ENCODE measurements at regions not wholly inside any gene's neighbourhood (a gene's known extent, or its start where the extent isn't known, plus 50 kb on each side); places are given as distances from the start of the nearest gene placed in this dataset.

- DNase-seq (ENCODE audit: low spot score in 2 of 2) (no peak), ATAC-seq (replicated peaks; ENCODE audit: extremely low read depth, poor library complexity, severe bottlenecking) (no peak)
- Mint-ChIP-seq H3K27me3 (peaks cover 34% of the 10 kb centered on the region), H3K36me3 (ENCODE audit: insufficient read depth) (no peaks in the 10 kb centered on the region), H3K27ac (ENCODE audit: low read depth) (no peak overlapping the region), H3K4me1 (no peaks in the 10 kb centered on the region), H3K4me3 (no peak overlapping the region), H3K9me3 (no peaks in the 10 kb centered on the region)
Measured at GRCh38 chr5:74433896-74434829, 206.4 kb downstream of the ENC1 start.

DNA sequence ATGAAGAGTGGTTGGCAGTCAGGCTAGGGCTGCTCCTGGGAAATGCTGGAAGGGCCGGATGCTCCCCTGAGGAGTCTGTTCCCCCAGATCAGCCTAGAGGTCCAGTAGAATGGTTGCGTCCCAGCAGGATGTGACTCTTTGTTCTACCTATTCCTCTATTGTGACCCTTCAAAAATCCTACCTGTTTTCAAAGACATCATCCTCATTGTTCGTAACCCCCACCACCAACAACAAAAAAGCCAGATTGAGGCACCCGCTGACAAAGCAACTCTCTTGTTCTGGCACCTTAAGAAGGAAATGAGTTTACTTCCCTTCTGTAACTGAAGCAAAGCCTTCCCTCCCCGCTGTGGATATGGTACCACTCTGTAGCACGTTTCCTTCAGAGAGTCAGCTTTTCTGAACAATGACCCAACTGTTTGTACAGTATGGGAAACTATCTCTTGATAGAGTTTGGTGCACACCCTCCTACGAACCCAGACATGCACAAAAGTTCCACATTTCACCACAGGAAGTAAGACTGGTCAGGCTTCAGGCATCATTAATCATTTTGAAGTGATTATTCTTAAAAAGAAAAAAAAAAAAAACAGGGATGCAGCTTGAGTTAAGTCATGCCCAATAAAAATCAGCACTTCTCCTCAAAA, 207.2 kb downstream of the ENC1 start:
- no peaks in the 10 kb centered on the region for H3K36me3 Mint-ChIP-seq (ENCODE audit: insufficient read depth)
- ATAC-seq (replicated peaks; ENCODE audit: extremely low read depth, poor library complexity, severe bottlenecking) = no peak
- no peaks in the 10 kb centered on the region for H3K4me1 Mint-ChIP-seq
- no peak for DNase-seq (ENCODE audit: low spot score in 2 of 2)
- peaks cover 34% of the 10 kb centered on the region for H3K27me3 Mint-ChIP-seq
- H3K27ac Mint-ChIP-seq (ENCODE audit: low read depth) = no peak overlapping the region
- no peak overlapping the region for H3K4me3 Mint-ChIP-seq
- no peaks in the 10 kb centered on the region for H3K9me3 Mint-ChIP-seq

- Mint-ChIP-seq H3K9me3 (no peaks in the 10 kb centered on the region), H3K4me3 (no peak overlapping the region), H3K27me3 (peaks cover 34% of the 10 kb centered on the region), H3K27ac (ENCODE audit: low read depth) (no peak overlapping the region), H3K36me3 (ENCODE audit: insufficient read depth) (no peaks in the 10 kb centered on the region), H3K4me1 (no peaks in the 10 kb centered on the region)
- ATAC-seq (replicated peaks; ENCODE audit: extremely low read depth, poor library complexity, severe bottlenecking) = no peak
- DNase-seq (ENCODE audit: low spot score in 2 of 2) = no peak
Measured at GRCh38 chr5:74432721-74433120, 207.8 kb downstream of the ENC1 start.

GRCh38 chr5:74432216-74432615, 208.3 kb downstream of the ENC1 start:
- no peak overlapping the region for H3K4me3 Mint-ChIP-seq
- no peak for DNase-seq (ENCODE audit: low spot score in 2 of 2)
- H3K9me3 Mint-ChIP-seq = no peaks in the 10 kb centered on the region
- no peak for ATAC-seq (replicated peaks; ENCODE audit: extremely low read depth, poor library complexity, severe bottlenecking)
- no peaks in the 10 kb centered on the region for H3K36me3 Mint-ChIP-seq (ENCODE audit: insufficient read depth)
- H3K27ac Mint-ChIP-seq (ENCODE audit: low read depth) = no peak overlapping the region
- no peaks in the 10 kb centered on the region for H3K4me1 Mint-ChIP-seq
- H3K27me3 Mint-ChIP-seq = peaks cover 34% of the 10 kb centered on the region

DNA sequence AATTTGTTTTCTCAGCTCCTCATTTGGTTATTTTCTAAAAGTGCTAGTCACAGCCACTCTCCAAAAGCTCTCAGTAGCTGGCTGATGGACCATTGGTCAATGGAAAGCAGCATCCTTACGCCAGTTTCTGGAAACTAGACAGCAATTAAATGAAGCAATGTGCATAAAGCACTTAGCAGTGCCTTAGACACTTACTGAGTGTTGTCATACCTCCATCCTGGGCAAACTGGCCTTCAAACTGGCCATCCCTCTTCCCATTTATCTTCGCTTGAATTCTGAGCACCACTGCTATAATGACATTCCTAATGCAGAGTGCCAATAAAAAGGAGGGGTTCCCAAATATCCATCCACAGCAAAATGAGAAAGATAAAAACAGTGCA, 209.2 kb downstream of the ENC1 start:
- Mint-ChIP-seq H3K27me3 (peaks cover 34% of the 10 kb centered on the region), H3K4me3 (no peak overlapping the region), H3K27ac (ENCODE audit: low read depth) (no peak overlapping the region), H3K9me3 (no peaks in the 10 kb centered on the region), H3K36me3 (ENCODE audit: insufficient read depth) (no peaks in the 10 kb centered on the region), H3K4me1 (no peaks in the 10 kb centered on the region)
- ATAC-seq (replicated peaks; ENCODE audit: extremely low read depth, poor library complexity, severe bottlenecking) (no peak), DNase-seq (ENCODE audit: low spot score in 2 of 2) (no peak)

- H3K27ac Mint-ChIP-seq (ENCODE audit: low read depth) = no peak overlapping the region
- no peak overlapping the region for H3K4me3 Mint-ChIP-seq
- no peaks in the 10 kb centered on the region for H3K9me3 Mint-ChIP-seq
- H3K4me1 Mint-ChIP-seq = no peaks in the 10 kb centered on the region
- DNase-seq (ENCODE audit: low spot score in 2 of 2) (no peak), ATAC-seq (replicated peaks; ENCODE audit: extremely low read depth, poor library complexity, severe bottlenecking) (no peak)
- peaks cover 34% of the 10 kb centered on the region for H3K27me3 Mint-ChIP-seq
- no peaks in the 10 kb centered on the region for H3K36me3 Mint-ChIP-seq (ENCODE audit: insufficient read depth)
Measured at GRCh38 chr5:74430631-74431289, 209.8 kb downstream of the ENC1 start.

- H3K9me3 Mint-ChIP-seq = no peaks in the 10 kb centered on the region
- ATAC-seq (replicated peaks; ENCODE audit: extremely low read depth, poor library complexity, severe bottlenecking) (no peak), DNase-seq (ENCODE audit: low spot score in 2 of 2) (no peak)
- peaks cover 28% of the 10 kb centered on the region for H3K27me3 Mint-ChIP-seq
- H3K36me3 Mint-ChIP-seq (ENCODE audit: insufficient read depth) = no peaks in the 10 kb centered on the region
- no peaks in the 10 kb centered on the region for H3K4me1 Mint-ChIP-seq
- no peak overlapping the region for H3K4me3 Mint-ChIP-seq
- H3K27ac Mint-ChIP-seq (ENCODE audit: low read depth) = no peak overlapping the region
Measured at GRCh38 chr5:74429495-74429894, 211.0 kb downstream of the ENC1 start.

DNA sequence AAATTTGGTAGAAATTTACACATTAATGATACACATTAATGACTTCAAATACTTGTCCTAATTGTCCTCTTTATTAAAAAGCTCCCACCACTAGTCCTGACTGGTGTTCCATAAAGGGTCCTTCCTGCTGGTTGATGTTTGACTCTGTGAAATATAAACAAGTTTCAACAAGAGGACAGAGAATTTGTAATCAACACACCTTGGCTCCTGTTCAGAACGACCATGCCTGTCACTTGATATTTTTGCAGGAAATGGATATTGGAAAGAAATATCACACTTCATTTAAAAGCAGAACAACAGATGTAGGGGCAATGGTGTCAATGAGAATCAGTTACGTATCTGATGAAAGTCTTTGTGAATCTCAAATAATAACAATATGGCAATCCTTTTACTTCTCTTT, 211.7 kb downstream of the ENC1 start:
- no peak overlapping the region for H3K27ac Mint-ChIP-seq (ENCODE audit: low read depth)
- no peak for ATAC-seq (replicated peaks; ENCODE audit: extremely low read depth, poor library complexity, severe bottlenecking)

GRCh38 chr5:74428275-74428674, 212.3 kb downstream of the ENC1 start:
- Mint-ChIP-seq H3K4me3 (no peak overlapping the region), H3K36me3 (ENCODE audit: insufficient read depth) (no peaks in the 10 kb centered on the region), H3K27me3 (peaks cover 27% of the 10 kb centered on the region), H3K9me3 (no peaks in the 10 kb centered on the region), H3K4me1 (no peaks in the 10 kb centered on the region), H3K27ac (ENCODE audit: low read depth) (no peak overlapping the region)
- no peak for ATAC-seq (replicated peaks; ENCODE audit: extremely low read depth, poor library complexity, severe bottlenecking)
- DNase-seq (ENCODE audit: low spot score in 2 of 2) = no peak

More for the DNA sequence above, 211.7 kb downstream of the ENC1 start:
- Mint-ChIP-seq H3K36me3 (ENCODE audit: insufficient read depth) (no peaks in the 10 kb centered on the region), H3K9me3 (no peaks in the 10 kb centered on the region), H3K4me1 (no peaks in the 10 kb centered on the region), H3K4me3 (no peak overlapping the region), H3K27me3 (peaks cover 28% of the 10 kb centered on the region)
- DNase-seq (ENCODE audit: low spot score in 2 of 2) = no peak

- no peaks in the 10 kb centered on the region for H3K4me1 Mint-ChIP-seq
- H3K36me3 Mint-ChIP-seq (ENCODE audit: insufficient read depth) = no peaks in the 10 kb centered on the region
- no peak for DNase-seq (ENCODE audit: low spot score in 2 of 2)
- no peaks in the 10 kb centered on the region for H3K9me3 Mint-ChIP-seq
- peaks cover 24% of the 10 kb centered on the region for H3K27me3 Mint-ChIP-seq
- no peak for ATAC-seq (replicated peaks; ENCODE audit: extremely low read depth, poor library complexity, severe bottlenecking)
- no peak overlapping the region for H3K4me3 Mint-ChIP-seq
- no peak overlapping the region for H3K27ac Mint-ChIP-seq (ENCODE audit: low read depth)
Measured at GRCh38 chr5:74426506-74426905, 214.0 kb downstream of the ENC1 start.

DNA sequence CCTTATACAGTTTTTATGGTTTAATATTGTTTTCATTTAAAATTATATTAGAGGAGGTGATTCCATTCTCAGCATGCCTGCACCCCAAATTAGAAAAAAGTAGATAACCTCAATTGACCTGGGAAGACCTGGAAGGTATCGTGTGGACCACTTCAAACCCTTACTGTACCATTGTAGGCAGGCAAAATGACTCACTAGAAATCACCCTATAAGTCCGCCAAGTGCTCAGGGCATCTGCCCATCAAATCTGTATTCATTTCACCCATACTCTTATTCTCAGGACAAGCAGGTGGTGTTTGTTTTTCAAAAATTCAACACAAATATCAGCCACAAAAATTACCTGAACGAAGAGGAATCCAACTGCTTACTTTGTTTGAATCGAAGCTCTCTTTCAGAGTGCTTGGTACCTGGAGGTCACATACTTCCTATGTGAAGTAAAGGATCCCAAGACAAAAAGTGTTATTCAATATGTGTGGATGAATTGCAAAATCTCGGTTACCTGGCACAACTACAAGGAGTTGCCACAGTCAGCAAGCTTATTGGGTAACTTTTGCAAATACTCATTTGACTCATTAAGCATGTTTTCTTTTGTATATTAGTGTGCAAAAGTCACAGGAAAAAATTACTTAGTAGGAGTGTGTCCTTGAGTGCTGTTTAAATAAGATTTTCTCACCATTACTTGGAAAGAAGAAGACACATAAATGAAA, 216.2 kb downstream of the ENC1 start:
- Mint-ChIP-seq H3K4me3 (no peak overlapping the region), H3K9me3 (no peaks in the 10 kb centered on the region), H3K27me3 (peaks cover 19% of the 10 kb centered on the region), H3K4me1 (no peaks in the 10 kb centered on the region), H3K27ac (ENCODE audit: low read depth) (no peak overlapping the region), H3K36me3 (ENCODE audit: insufficient read depth) (no peaks in the 10 kb centered on the region)
- no peak for DNase-seq (ENCODE audit: low spot score in 2 of 2)
- ATAC-seq (replicated peaks; ENCODE audit: extremely low read depth, poor library complexity, severe bottlenecking) = no peak

GRCh38 chr5:74423383-74423782, 217.1 kb downstream of the ENC1 start:
- H3K4me3 Mint-ChIP-seq = no peak overlapping the region

More at GRCh38 chr5:74423383-74423782, 217.1 kb downstream of the ENC1 start:
- Mint-ChIP-seq H3K27ac (ENCODE audit: low read depth) (no peak overlapping the region), H3K4me1 (no peaks in the 10 kb centered on the region), H3K36me3 (ENCODE audit: insufficient read depth) (no peaks in the 10 kb centered on the region), H3K27me3 (peaks cover 26% of the 10 kb centered on the region), H3K9me3 (no peaks in the 10 kb centered on the region)
- ATAC-seq (replicated peaks; ENCODE audit: extremely low read depth, poor library complexity, severe bottlenecking) (no peak), DNase-seq (ENCODE audit: low spot score in 2 of 2) (no peak)
